ENCODE measurements at regions not wholly inside any gene's neighbourhood (a gene's known extent, or its start where the extent isn't known, plus 50 kb on each side); places are given as distances from the start of the nearest gene placed in this dataset.

DNA sequence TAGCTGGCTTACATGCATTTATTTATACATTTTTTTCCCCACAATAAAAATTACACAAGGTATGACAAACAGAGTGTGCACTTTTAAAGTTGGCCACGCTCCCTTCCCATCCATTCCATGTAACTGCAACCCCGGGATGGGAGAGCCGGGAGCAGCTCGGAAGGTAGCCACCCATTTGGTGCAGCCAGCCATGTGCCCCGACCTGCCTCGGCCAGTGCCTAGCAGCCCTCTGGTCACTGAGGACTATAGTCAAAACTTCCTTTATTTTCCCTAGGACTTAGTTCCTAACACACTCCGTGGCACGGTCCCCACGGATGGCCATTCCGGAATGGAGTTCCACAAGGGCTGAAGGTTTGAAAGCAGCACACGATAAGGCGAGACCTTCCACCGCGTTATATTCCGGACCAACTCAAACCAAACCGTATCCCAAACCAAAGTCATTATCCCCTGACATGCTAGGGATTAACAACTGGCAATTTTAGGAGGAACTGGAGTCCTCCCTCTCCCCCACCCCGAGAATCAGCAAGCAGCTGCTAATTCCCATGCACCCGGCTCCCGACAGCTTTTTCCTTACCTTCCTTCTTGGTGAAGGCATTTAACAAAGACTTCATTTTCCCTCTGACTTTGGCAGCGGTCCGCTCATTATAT lies 426.4 kb downstream of the SHANK2 start:
- no peak for DNase-seq (ENCODE audit: low read depth)
- no peak overlapping the region for H3K4me3 ChIP-seq (ENCODE audit: low read depth, low read length)
- TF ChIP-seq, protein P1, sequence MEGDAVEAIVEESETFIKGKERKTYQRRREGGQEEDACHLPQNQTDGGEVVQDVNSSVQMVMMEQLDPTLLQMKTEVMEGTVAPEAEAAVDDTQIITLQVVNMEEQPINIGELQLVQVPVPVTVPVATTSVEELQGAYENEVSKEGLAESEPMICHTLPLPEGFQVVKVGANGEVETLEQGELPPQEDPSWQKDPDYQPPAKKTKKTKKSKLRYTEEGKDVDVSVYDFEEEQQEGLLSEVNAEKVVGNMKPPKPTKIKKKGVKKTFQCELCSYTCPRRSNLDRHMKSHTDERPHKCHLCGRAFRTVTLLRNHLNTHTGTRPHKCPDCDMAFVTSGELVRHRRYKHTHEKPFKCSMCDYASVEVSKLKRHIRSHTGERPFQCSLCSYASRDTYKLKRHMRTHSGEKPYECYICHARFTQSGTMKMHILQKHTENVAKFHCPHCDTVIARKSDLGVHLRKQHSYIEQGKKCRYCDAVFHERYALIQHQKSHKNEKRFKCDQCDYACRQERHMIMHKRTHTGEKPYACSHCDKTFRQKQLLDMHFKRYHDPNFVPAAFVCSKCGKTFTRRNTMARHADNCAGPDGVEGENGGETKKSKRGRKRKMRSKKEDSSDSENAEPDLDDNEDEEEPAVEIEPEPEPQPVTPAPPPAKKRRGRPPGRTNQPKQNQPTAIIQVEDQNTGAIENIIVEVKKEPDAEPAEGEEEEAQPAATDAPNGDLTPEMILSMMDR (IDR thresholded peaks at IDR 0.05; ENCODE audit: low read depth, low read length), result no peak
- TF ChIP-seq, protein P2, sequence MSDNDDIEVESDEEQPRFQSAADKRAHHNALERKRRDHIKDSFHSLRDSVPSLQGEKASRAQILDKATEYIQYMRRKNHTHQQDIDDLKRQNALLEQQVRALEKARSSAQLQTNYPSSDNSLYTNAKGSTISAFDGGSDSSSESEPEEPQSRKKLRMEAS (IDR thresholded peaks at IDR 0.05; ENCODE audit: low read depth, low read length), result no peak
- TF ChIP-seq POLR2A (IDR thresholded peaks at IDR 0.05; ENCODE audit: extremely low read depth, insufficient read length), result no peak
- TF ChIP-seq MYC (IDR thresholded peaks at IDR 0.05; ENCODE audit: low read depth, low read length), result no peak

DNA sequence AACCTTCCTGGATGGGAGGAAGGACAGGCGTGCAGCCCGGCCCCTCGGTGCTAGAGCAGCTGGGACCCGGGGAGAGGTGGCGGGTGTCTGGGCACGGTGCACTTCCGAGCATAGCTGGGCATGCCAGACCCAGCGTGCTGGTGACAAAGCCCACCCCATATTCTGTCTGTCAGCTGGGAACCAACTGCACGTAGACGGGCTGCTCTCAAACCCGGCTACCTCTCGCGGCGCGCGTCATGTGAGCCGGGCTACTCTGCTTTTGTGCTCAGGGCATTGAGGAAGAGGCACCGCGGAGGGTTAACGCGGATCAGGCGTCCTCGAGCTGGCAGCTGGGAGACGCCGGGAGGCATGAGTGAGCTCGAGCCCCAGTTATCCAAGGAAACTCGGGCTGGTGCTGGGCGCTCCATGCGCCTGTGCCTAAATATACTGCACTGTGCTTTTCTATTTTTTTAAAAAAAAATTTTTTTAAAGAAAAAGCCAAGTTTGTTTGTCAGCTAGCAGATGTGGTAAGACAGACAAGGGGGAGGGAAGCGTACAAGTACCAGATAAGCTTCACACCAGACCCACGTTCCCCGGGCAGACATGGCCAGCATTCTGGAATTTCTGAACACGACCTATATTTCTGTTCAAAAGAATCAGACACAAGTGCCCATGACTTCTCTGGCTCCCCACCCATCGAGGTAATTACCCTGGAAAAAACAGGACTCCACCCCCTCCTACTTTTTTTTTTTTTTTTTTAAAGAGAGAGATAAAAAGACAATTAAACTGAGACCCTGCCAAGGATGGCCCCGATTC lies 425.6 kb downstream of the SHANK2 start:
- TF ChIP-seq, protein P1 (IDR thresholded peaks at IDR 0.05; ENCODE audit: low read depth, low read length), result no peak
- TF ChIP-seq, protein P2 (IDR thresholded peaks at IDR 0.05; ENCODE audit: low read depth, low read length), result no peak
- TF ChIP-seq MYC (IDR thresholded peaks at IDR 0.05; ENCODE audit: low read depth, low read length) (no peak), POLR2A (IDR thresholded peaks at IDR 0.05; ENCODE audit: extremely low read depth, insufficient read length) (no peak)
- H3K4me3 ChIP-seq (ENCODE audit: low read depth, low read length), result no peak overlapping the region
- DNase-seq (ENCODE audit: low read depth), result no peak

DNA sequence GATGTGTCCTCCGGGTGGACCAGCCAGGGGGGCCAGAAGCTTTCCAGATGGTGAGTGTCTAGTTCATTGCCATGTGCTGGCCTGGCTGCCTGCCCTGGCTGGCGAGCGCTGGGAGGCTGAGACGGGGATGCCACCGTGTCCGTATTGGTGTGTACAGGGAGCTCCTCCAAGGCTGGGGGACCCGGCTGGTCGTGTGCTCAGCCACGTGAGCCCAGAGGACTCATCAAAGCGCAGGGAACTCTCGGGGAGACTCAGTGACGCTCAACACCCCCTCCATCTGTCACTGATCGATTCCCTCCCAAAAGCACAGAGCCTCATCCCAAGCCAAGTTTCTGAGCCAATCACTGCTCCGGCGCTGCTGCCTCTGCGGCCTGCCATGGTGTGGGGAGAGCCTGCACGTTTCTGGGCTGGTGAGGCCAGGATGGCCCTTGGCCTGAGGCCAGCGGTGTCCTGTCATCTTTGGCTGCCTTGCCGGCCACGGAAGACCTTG lies 423.7 kb downstream of the SHANK2 start:
- DNase-seq (ENCODE audit: low read depth), result no peak
- TF ChIP-seq, protein P1 (IDR thresholded peaks at IDR 0.05; ENCODE audit: low read depth, low read length), result no peak
- TF ChIP-seq, protein P2 (IDR thresholded peaks at IDR 0.05; ENCODE audit: low read depth, low read length), result no peak

DNA sequence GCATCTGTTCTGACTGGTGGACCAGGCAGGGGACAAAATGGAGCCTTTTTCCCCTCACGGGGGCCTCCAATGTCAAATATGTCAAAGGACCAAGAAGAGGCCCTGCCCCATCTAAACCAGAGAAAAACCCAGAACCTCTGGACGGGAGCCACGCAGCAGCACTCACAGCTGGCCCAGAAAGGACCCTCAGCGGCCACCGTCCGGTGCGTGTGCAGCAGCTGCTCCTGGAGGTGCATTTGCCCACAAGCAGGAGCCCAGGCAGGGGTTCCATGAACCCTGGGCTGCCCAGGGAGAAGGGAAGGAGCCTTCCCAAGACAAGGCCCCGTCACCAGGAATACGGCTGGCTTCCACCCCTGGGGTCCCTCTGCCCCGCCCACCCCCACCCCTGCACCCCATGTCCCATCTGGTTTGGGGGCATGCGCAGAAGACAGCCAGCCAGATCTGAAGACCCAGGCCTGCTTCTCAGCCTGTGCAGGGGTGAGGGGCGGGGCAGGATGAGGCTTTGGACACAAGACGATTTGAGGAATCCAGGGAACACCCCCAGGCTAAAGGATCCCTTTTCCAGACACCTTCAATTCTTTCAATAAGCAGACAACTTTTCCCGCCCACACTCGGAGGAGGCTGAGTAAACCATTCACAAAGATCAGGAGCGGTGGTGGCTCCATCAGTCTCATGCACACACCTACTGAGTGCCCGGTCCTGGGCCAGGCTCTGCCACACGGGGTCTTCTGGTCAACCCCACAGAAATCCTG lies 423.1 kb downstream of the SHANK2 start:
- no peak overlapping the region for H3K4me3 ChIP-seq (ENCODE audit: low read depth, low read length)
- TF ChIP-seq, protein P2 (IDR thresholded peaks at IDR 0.05; ENCODE audit: low read depth, low read length), result no peak
- TF ChIP-seq MYC (IDR thresholded peaks at IDR 0.05; ENCODE audit: low read depth, low read length) (no peak), POLR2A (IDR thresholded peaks at IDR 0.05; ENCODE audit: extremely low read depth, insufficient read length) (no peak)
- TF ChIP-seq, protein P1 (IDR thresholded peaks at IDR 0.05; ENCODE audit: low read depth, low read length), result no peak

More for the DNA sequence above, 423.7 kb downstream of the SHANK2 start:
- H3K4me3 ChIP-seq (ENCODE audit: low read depth, low read length), result no peak overlapping the region

DNA sequence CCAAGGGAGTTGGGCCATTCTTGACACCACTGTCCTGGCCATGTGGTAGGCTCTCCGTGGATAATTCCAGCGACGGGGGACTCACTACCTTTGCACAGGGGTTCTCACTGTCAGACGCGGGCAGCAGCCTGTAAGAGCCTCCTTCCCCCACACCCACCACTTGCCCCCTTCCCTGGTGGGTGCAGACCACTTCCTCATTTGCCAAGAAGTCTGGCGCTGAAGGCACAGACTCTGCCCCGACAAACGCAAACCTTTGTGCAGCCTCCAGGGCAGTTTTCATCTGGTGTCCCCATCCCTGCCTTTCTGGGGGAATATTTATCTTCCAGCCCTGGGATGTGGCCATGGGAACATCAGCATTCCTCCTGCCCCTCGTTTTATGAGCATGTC lies 422.5 kb downstream of the SHANK2 start:
- DNase-seq (ENCODE audit: low read depth), result peak; percentile 20
- TF ChIP-seq, protein P1 (IDR thresholded peaks at IDR 0.05; ENCODE audit: low read depth, low read length), result no peak
- TF ChIP-seq MYC (IDR thresholded peaks at IDR 0.05; ENCODE audit: low read depth, low read length) (no peak), POLR2A (IDR thresholded peaks at IDR 0.05; ENCODE audit: extremely low read depth, insufficient read length) (no peak)
- TF ChIP-seq, protein P2 (IDR thresholded peaks at IDR 0.05; ENCODE audit: low read depth, low read length), result no peak
- no peak overlapping the region for H3K4me3 ChIP-seq (ENCODE audit: low read depth, low read length)

More for the DNA sequence above, 423.1 kb downstream of the SHANK2 start:
- DNase-seq (ENCODE audit: low read depth), result no peak

Measured in NB4 (cell line).